Stimulated activated CD4-positive, alpha-beta T cell treated with anti-CD3 and anti-CD28 coated beads, TNF-alpha, amount 100 ng/mL, for 24 hours (primary cell): ENCODE measurements at regions not wholly inside any gene's neighbourhood (a gene's known extent, or its start where the extent isn't known, plus 50 kb on each side); places are given as distances from the start of the nearest gene placed in this dataset.
"Not testable (repeated sequence)": the region's sequence is repeated elsewhere in the genome, so short reads cannot be mapped to it uniquely, and the experiment has no call there.

Source experiments
- DNase-seq, 3 experiments: peaks; one replicate each; pipeline ENCODE4 v3.0.0-alpha.2; 2020; ENCODE audit warnings: low read depth in 3 of 3

DNA sequence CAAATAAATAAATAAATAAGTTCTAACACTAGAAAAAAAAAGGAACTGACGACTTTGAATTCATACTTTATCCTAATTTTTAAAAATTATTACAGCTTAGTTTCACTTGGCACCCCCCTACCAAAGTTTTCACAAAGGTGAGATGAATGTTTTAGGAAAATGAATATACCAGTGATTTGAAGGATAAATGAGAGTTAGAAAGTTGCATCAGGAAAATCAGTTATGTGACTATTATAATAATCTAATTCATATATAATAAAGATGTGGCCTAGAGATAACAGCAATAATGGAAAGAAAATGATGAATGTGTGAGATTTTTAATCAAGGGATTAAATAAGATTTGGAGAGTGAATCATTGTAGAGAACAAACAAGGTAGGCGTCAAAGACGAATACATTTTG lies 103.0 kb upstream of the RAP1B start:
- DNase-seq = no peak

DNA sequence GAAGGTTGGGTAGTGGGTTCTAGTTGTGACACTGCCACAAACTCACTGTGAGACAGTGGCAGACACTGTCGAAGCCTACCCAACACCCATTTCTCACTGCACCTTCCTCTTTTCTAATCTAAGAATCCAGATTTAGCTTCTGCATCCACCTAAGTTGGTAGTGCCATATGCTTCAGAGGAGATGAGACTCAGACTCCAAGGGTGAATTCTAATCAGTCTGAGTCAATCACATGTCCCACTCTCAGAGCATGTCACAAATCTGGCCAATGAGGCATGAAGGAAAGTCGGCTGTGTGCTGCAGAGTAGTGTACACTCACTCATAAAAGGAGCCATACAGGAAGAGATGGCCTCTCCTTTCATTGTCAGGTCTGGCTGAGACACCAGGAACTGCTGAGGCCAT lies 102.1 kb upstream of the RAP1B start:
- no peak for DNase-seq

DNA sequence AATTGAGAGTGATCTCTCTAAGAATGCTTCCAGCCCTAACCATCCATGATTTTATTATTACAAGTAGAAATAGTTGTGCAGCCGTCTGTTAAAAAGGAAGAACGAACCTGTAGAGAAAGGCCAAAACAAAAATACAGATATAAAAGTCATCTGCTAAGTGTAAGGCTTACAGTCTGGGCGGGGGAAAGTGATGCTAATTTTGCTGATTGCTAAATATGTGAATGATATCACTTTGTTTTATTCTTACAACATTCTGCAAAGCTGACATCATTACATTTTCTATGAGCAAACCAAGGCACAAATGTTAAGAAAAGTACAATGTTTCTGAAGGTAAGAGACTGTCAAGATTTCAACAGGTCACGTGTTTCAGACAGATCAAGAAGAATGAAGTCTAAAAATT lies 101.5 kb upstream of the RAP1B start:
- no peak for DNase-seq

DNA sequence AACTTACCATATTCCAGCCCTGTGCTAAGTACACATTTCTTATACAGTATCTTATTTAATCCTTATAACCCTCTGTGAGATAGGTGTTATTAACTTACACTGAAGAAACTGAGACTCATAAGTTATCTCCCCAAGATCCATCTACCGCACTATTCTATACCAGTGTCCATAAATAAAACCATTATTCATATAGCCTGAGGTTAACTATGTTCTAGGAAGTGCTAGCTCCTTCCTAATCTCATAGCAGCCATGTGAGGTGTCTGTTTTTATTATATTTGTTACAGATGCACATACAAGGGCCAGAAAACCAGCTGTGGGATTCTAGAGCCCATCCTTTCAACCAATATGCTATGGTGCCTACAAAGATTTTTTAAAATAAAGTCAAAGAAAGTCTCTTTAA lies 100.3 kb upstream of the RAP1B start:
- no peak for DNase-seq

DNA sequence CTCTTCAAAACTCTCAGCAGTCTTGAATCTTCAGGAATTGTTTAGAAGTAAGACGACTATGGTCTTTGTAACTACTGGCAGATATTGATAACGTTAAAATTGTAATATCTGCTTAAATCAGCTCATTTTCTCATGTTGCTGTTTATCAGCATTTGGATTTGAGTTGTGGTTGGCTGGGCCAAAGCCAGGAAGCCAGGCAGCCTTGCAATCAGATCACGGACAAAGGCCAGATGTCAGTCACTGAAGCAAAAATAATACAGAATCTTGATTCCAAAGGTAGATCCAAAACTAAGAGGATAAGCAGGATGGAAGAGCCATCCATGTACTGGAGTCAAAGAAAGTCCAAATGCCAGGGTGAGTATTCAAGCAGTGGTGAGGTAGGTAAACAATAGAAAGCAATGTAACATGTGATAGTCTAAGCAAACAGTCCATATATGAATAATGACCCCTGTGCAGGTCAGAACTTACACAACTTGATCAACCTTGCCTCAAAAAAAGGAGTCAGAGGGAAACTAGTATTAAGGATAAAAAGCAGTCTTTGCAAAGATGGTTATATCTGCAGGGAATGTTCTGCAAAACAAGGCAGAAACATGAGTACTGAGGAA lies 95.8 kb upstream of the RAP1B start:
- DNase-seq = no peak

DNA sequence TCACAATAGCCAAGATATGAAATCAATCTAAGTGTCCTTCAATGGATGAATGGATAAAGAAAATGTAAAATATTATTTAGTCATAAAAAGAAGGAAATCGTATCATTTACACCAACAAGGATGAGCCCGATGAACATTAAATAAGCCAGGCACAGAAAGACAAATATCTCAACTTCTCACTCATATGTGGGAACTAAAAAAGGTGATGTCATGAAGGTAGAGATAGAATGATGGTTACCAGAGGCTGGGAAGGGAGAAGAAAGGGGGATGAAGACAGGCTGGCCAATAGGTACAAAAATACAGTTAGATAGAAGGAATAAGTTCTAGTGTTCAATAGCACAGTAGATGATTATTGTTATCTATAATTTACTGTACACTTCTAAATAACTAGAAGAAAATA lies 94.9 kb upstream of the RAP1B start:
- no peak for DNase-seq

DNA sequence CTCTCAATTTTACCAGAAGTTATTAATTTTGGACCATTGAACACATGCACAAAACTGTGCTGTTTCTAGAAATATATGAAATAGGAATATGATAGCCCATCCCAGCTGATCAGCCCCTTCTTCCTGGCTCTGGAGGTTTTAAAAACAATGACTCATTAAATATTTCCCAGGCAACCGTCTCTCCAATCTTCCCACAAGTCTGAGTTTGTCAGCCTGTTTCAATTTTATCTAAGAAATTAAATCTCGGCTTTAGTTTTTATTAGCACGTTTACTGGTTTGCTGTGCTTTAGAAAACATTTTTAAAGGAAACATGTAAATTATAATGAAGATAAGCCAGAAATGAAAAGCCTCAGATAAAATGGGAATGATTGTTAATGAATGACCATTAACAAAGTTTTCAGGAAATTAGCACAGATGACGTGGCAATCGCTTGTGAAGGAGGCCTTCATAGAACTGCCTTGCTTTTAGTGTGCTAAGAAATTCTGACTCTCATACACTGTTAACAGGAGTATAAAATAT lies 89.3 kb upstream of the RAP1B start:
- DNase-seq = no peak

DNA sequence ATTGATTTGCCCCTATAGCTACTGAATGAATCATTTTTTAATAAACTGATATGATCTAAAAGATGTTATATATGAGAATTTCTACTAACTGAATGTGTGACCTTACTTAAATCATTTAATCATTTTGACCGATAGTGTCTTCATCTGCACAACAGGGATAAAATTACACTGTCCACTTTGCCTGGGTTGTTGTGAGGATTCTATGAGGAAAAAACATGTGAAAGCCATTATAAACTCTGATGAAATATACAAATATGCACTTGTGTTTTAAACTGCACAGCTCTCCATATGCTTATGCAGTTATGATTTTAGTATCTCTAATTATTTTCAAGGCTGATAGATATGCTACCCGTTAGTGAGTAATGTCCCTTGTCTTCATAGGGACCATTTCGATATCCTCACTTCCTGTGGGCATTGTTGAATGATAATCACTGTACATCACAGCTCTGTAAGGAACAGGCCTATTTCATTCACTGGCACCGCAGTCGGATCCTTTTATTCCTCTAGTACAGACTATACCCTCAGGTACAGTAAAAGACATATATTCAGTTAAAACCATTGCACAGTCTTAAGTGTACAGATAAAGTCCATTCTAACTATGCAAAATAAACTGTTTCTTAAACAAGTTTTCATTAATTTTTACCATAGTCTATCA lies 88.7 kb upstream of the RAP1B start:
- no peak for DNase-seq

DNA sequence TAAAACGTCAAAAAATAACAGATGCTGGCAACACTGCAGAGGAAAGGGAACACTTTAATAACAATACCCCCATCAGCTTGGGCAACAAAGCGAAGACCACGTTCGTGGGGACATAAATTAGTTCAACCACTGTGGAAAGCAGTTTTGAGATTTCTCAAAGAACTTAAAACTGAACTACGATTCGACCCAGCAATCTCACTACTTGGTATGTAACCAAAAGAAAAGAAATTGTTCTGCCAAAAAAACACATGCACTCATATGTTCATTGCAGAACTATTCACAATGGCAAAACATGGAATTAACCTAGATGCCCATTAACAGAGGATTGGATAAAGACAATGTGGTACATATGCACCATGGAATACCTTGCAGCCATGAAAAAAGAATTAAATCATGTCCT lies 81.2 kb upstream of the RAP1B start:
- no peak for DNase-seq

DNA sequence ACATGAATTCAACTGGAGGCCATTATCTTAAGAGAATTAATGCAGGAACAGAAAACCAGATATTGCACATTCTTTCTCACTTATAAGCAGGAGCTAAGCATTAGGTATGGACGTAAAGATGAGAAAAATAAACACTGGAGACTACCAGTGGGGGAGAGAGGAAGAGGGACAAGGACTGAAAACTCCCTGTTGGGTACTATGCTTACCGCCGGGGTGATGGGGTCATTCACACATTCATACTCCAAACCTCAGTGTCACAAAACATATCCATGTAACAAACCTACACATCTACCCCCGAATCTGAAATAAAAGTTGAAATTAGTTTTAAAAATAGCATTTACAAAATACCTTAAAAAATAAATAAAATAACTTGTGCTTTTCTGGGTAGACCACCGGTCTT lies 80.8 kb upstream of the RAP1B start:
- DNase-seq = no peak

DNA sequence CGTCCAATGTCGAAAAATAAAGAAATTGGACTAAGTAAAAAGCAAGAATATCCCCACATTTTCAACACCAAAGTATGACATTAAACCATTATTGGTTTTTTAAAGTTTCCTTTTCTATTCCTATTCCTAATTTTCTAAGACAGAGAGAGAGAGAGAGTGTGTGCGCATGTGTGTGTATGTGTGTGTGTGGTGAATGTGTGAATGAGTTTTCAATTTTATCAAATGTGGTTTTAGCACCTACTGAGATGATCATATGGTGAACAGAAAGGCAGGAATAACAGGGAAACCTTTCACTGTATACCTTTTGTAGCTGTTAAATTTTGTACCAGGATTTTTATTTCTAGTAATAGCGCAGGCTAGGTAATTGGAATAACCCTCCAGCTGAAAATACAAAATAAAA lies 80.4 kb upstream of the RAP1B start:
- DNase-seq = no peak

DNA sequence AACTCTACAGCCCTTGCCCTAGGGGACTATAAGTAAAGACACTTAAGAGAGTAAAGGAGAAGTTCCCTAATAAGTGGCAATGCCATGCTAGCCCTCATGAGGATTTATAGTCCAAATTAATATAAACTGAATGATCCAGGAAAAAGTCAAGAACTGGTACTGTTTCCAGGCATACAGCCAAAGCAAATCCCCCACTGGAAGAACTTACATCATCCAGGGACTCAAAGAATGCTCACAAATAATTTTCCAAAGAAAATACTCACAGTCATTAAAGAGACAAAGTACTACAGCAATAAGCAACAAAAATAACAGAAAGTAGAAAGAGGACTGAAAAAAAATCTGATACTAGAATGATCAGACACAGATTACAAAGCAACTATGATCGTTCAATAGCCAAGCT lies 79.7 kb upstream of the RAP1B start:
- DNase-seq = no peak

DNA sequence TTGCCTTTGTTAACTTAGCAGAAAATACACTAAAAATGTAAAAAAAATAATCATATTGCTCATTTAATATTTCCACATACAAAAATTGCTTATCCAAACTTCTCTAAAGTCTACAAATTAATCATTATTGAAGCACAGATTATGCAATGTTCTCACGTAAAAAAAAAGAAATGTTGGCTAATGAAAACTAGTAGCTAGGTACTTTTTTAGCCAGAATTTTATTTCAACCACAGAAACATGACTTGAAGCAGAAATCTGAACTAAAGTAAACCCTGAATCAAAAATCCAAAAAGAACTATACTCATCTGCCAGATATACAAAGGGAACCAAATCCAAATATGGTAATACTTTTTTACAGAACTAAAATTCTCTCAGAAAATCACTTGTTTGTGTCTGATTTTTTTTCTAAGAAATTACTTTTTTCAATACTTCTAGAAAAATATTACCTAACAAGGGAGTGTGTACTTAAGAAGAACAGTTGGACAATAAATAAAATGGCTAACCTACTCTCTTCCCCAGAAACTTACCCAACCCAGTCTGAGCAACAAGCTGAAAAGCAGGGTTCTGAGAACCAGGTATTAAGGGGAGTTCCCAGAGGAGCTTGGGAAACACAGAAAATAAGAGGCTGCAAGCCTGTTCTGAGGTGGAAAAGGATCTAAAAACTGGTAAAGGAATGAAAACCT lies 78.4 kb upstream of the RAP1B start:
- no peak for DNase-seq

DNA sequence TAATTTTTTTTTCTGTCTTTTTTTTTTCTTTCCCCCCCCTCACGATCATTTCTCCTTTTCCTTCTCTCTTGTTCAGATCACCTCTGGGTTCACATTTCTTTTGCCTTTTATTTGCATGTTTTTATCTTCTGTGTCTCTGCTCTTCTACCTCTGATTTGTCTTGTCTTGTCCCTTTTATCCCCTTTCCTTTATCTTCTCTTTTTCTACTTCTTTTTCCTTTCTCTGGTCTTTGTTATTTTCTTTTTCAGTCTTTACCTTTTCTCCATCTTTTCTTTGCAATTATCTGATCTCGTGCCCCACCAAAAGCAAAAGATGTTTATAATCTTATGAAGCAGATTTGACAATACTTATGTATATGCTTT lies 77.8 kb upstream of the RAP1B start:
- no peak for DNase-seq

DNA sequence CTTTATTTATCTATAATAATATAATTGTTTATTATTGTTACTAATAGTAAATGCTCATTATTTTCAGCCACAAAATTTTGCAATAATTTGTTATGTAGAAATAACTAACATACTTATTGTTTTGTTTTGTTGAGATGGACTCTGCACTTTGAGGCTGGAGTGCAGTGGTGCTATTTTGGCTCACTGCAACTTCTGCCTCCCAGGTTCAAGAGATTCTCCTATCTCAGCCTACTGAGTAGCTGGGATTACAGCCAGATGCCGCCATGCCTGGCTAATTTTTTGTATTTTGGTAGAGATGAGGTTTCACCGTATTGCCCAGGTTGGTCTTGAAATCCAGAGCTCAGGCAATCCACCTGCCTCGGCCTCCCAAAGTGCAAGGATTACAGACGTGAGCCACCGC lies 76.6 kb upstream of the RAP1B start:
- no peak for DNase-seq

DNA sequence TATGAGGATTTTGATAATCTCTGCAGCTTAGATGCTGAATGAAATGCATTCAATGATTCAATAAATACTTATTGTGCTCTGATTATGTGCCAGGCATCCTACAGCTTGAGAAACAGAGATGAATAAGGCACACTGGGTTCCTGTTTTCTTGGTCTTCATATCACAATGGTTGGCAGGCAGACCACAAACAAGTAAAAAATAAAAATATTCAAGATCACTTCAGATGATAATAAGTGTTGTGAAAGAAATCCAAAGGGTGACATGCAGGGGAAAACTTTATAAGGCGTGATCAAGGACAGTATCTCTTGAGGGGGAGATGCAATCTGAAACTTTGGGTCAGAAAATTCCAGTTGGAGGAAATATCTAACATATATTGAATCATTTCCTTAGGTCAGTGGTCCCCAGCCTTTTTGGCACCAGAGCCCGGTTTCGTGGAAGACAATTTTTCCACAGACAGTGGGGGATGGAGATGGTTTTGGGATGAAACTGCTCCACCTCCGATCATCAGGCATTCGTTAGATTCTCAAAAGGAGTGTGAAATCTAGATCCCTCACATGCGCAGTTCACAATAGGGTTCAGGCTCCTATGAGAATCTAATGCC lies 73.7 kb upstream of the RAP1B start:
- DNase-seq = no peak

DNA sequence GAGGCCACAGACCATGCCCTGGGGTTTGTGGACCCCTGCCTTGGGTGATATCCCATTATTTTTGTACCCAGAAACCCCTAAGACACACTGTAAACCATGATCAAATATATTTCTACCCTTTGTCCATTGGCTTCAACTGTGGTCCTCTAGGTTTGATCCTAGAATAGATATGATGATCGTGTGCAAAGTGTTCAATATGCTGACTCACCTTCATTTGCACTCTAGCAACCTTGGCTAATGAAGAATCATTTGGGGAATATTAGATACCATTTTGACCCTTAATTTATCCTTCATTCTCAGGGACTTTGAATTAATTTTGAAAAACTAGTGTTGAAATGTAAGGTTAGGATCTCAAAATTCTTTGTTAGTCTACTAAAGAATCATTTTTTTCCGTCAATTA lies 73.1 kb upstream of the RAP1B start:
- no peak for DNase-seq

DNA sequence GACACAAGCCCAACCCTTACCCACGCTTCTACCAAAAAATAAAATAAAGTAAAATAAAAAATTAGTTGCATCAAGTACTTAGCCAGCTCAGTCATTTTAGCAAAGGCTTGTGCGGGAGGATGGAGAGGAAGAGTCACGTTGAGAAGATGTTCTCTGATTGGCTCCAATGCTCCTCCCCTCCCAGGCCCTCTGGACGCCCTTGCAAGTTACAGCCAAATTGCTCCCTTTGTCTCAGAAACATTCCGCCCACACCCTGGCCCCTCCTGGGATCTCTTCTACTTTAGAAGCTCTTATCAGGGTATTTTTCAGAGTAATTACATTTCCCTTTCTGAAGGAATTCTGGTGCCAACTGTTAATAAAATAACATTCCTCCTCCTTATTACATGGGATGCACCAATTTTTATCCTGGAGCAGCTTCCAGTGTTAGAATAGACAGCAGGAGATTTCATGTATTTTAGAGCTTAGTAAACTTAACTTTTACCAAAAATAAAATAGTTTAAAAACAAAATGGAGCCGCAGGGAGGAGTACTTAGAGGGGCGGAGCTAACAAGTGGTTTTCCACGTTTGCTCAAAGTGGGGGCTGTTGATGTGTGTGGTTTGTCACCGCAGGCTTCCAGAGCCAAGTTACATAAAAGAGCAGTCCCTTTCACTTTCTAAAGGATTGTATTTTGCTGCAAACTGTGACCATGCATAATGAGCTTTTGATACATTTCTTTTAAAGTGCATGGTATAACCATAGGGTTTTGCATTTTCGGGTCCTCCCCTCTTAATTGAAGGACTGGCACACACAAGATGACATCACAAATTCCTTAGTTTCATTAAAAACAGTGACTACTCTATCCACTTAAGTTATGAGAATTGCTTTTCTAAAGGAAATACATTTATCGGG lies 71.7 kb upstream of the RAP1B start:
- peak; percentile 10 to 34 (median 11) for DNase-seq

DNA sequence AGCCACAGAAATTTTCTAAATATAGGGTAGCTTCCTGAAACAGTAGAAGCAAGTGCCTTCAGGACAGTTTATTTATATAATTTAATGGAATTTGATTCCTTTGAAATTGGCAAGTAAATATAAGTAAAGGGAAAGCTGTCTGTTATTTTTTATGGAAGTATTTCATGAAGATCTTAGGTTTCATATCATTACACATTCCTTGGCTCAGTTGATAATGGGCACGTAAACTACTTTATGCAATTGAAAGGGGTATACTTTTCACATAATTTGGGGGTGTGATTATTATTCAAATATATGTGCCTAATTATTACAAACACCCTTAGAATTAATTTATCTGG lies 71.1 kb upstream of the RAP1B start:
- no peak for DNase-seq

DNA sequence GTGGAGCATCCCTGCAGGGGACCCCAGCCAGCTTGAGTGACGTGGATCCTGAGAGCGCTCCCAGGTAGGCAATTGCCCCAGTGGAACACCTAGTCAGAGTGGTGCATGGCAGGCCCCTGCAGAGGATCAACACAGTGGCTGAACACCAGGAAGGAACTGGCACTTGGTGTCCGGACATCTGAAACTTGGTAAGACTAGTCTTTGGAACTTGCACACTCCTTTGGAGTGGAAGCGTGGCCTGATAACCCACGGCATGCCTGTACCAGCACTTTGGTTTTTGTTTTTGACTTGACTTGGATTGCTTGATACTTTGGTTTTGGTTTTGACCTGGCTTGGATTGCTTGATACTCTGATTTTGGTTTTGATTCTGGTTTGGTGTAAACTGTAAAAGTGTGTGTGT lies 69.9 kb upstream of the RAP1B start:
- not testable (repeated sequence) for DNase-seq

DNA sequence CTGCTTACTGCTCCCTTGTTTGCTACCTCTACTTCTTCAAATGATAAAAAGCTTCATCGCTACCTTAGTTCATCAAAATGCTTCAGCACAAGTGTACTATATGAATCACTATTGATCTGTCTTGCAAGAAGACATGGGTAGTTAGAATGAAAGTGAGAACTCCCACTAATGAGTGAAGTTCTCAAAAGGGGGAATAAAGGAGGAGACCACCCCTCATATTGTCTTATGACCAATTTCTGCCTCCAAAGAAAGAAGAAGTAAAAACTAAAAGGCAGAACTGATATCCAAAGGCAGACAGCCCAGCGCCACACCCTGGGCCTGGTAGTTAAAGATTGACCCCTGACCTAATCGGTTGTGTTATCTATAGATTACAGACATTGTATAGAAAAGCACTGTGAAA lies 63.4 kb upstream of the RAP1B start:
- not testable (repeated sequence) for DNase-seq

DNA sequence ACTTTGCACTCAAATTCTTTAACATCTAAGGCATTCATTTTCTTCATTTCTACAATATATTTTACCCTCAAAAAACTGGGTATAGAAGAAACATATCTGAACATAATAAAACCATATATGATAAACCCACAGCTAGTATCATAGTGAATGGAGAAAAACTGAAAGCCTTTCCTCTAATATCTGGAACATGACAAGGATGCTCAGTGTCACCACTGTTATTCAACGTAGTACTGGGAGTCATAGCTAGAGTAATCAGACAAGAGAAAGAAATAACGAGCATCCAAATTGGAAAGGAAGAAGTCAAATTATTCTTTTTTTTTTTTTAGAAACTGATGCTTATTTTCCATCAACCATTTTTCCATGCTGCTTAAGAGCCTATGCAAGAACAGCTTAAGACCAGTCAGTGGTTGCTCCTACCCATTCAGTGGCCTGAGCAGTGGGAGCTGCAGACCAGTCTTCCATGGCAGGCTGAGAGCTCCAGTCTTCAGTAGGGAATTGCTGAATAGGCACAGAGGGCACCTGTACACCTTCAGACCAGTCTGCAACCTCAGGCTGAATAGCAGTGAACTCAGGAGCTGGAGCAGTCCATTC lies 58.0 kb upstream of the RAP1B start:
- DNase-seq = not testable (repeated sequence)
